Keratinocyte (primary cell): ENCODE measurements at regions not wholly inside any gene's neighbourhood (a gene's known extent, or its start where the extent isn't known, plus 50 kb on each side); places are given as distances from the start of the nearest gene placed in this dataset.

Source experiments
- DNase-seq: peaks from one replicate; pipeline ENCODE4 v3.0.0-alpha.2; 2011; ENCODE audit warnings: low read depth, missing footprints, low spot score
- FAIRE-seq: peaks from 2 replicates; lab custom pipeline; 2011; peaks lifted over from hg19 to GRCh38; lab: Jason Lieb, UNC
- H2AFZ ChIP-seq: 2 replicates; pipeline ENCODE4 v1.6.0; 2012; ENCODE audit warnings: low read length, control low read depth, inconsistent platforms; ENCODE audit not compliant: control insufficient read depth
- H3K27ac ChIP-seq: 2 replicates; pipeline ENCODE4 v1.5.1; 2011; ENCODE audit warnings: low read length; ENCODE audit not compliant: control insufficient read depth, insufficient read depth
- H3K27me3 ChIP-seq: 3 replicates; pipeline ENCODE4 v1.6.0; 2011; ENCODE audit warnings: low read length; ENCODE audit not compliant: control insufficient read depth, insufficient read depth; ENCODE audit errors: extremely low read depth
- H3K36me3 ChIP-seq, 2 experiments: 2 replicates in 1 of 2; 3 replicates in 1 of 2; pipeline ENCODE4 v1.5.1; 2011; ENCODE audit warnings: low read length in 2 of 2, mild to moderate bottlenecking in 1 of 2; ENCODE audit not compliant: control insufficient read depth in 2 of 2, insufficient read depth in 2 of 2; ENCODE audit errors: extremely low read depth in 1 of 2
- H3K4me1 ChIP-seq: 3 replicates; pipeline ENCODE4 v1.5.1; 2011; ENCODE audit warnings: low read length; ENCODE audit not compliant: control insufficient read depth, insufficient read depth; ENCODE audit errors: extremely low read depth
- H3K4me2 ChIP-seq: 3 replicates; pipeline ENCODE4 v1.6.0; 2011; ENCODE audit warnings: low read depth, low read length; ENCODE audit not compliant: control insufficient read depth, insufficient read depth; ENCODE audit errors: extremely low read depth
- H3K4me3 ChIP-seq, 3 experiments: fragments of 200-600 bp in 1 of 3; sonication (generic) in 1 of 3; 2 replicates in 2 of 3; 3 replicates in 1 of 3; pipeline ENCODE4 v1.5.1; 2011 to 2016; ENCODE audit warnings: low read length in 3 of 3, mild to moderate bottlenecking in 3 of 3, control low read depth in 2 of 3, inconsistent platforms in 1 of 3, low read depth in 1 of 3, mixed read lengths in 1 of 3, mixed run types in 1 of 3, moderate library complexity in 1 of 3; ENCODE audit not compliant: control insufficient read depth in 2 of 3, insufficient read depth in 2 of 3; ENCODE audit errors: extremely low read depth in 1 of 3
- H3K79me2 ChIP-seq: 2 replicates; pipeline ENCODE4 v1.6.0; 2012; ENCODE audit warnings: low read length; ENCODE audit not compliant: control insufficient read depth, insufficient read depth
- H3K9ac ChIP-seq: 3 replicates; pipeline ENCODE4 v1.6.0; 2011; ENCODE audit warnings: low read length; ENCODE audit not compliant: control insufficient read depth, insufficient read depth; ENCODE audit errors: extremely low read depth
- H3K9me1 ChIP-seq: 3 replicates; pipeline ENCODE4 v1.6.0; 2011; ENCODE audit warnings: low read length; ENCODE audit not compliant: control insufficient read depth, insufficient read depth; ENCODE audit errors: extremely low read depth
- H3K9me3 ChIP-seq: 2 replicates; pipeline ENCODE4 v1.5.1; 2012; ENCODE audit warnings: low read depth, low read length; ENCODE audit not compliant: control insufficient read depth
- H4K20me1 ChIP-seq: 3 replicates; pipeline ENCODE4 v1.6.0; 2011; ENCODE audit warnings: low read length; ENCODE audit not compliant: control insufficient read depth, insufficient read depth; ENCODE audit errors: extremely low read depth
- EZH2 ChIP-seq: IDR thresholded peaks from one replicate; pipeline ENCODE4 v1.6.1; 2012; ENCODE audit warnings: inconsistent platforms, mild to moderate bottlenecking, low read length, moderate library complexity
- dilution Hi-C: fragments of 300-500 bp; cut with MboI; formaldehyde crosslinking; loops from one replicate; pipeline ENCODE4 v1.7.0; 2020; ENCODE audit warnings: low sequenced_read_pairs; ENCODE audit not compliant: extremely low pct_ligation_motif_present
- TF ChIP-seq, protein P1 (sequence below), 3 experiments: IDR thresholded peaks in 1 of 3; conservative IDR thresholded peaks in 1 of 3; optimal IDR thresholded peaks in 1 of 3; 2 replicates in 2 of 3; 3 replicates in 1 of 3; pipeline versions ENCODE3 to v1.5.1; 2011; ENCODE audit warnings: low read length in 3 of 3, mild to moderate bottlenecking in 3 of 3, moderate library complexity in 2 of 3, control low read depth in 1 of 3, inconsistent platforms in 1 of 3; ENCODE audit not compliant: insufficient read depth in 2 of 3; ENCODE audit errors: extremely low read depth in 1 of 3

DNA sequence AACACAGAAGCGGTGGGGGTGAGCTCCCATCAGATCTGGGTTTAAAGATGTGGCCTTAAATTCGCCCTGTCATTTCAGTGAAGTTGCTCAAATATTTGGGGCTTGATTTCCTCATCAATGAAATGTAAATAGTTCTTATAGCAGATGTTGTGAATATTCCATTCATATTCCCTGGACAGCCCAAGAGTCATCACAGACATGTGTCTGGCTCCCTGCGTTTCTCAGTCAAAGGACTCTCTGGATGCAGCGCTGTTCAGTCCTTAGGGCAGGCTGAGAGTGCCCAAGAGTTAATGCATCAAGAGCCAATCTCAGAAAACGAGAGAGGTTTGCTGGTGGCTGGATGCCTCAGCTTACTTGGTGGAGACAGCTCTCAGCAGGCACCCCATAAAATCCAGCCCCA is 475.5 kb upstream of the VSTM2A start:
- Histone ChIP-seq H4K20me1 (no peaks in the 10 kb centered on the region), H3K4me1 (no peaks in the 10 kb centered on the region), H3K27ac (no peak overlapping the region), H3K9ac (no peak overlapping the region), H3K9me1 (no peaks in the 10 kb centered on the region), H3K36me3 (no peaks in the 10 kb centered on the region), H2AFZ (no peak overlapping the region), H3K27me3 (no peaks in the 10 kb centered on the region), H3K79me2 (no peaks in the 10 kb centered on the region), H3K4me2 (no peak overlapping the region), H3K9me3 (no peaks in the 10 kb centered on the region), H3K4me3 (no peak overlapping the region)
- FAIRE-seq (no peak), DNase-seq (no peak)
- TF ChIP-seq, protein P1, sequence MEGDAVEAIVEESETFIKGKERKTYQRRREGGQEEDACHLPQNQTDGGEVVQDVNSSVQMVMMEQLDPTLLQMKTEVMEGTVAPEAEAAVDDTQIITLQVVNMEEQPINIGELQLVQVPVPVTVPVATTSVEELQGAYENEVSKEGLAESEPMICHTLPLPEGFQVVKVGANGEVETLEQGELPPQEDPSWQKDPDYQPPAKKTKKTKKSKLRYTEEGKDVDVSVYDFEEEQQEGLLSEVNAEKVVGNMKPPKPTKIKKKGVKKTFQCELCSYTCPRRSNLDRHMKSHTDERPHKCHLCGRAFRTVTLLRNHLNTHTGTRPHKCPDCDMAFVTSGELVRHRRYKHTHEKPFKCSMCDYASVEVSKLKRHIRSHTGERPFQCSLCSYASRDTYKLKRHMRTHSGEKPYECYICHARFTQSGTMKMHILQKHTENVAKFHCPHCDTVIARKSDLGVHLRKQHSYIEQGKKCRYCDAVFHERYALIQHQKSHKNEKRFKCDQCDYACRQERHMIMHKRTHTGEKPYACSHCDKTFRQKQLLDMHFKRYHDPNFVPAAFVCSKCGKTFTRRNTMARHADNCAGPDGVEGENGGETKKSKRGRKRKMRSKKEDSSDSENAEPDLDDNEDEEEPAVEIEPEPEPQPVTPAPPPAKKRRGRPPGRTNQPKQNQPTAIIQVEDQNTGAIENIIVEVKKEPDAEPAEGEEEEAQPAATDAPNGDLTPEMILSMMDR (optimal IDR thresholded peaks at IDR 0.05 in 1 of 3, IDR thresholded peaks at IDR 0.05 in 1 of 3, conservative IDR thresholded peaks at IDR 0.05 in 1 of 3; ENCODE audit: extremely low read depth in 1 of 3, insufficient read depth in 2 of 3, low read length in 3 of 3), result no peak
- no peak for TF ChIP-seq EZH2
- dilution Hi-C loops, result no loop called here

DNA sequence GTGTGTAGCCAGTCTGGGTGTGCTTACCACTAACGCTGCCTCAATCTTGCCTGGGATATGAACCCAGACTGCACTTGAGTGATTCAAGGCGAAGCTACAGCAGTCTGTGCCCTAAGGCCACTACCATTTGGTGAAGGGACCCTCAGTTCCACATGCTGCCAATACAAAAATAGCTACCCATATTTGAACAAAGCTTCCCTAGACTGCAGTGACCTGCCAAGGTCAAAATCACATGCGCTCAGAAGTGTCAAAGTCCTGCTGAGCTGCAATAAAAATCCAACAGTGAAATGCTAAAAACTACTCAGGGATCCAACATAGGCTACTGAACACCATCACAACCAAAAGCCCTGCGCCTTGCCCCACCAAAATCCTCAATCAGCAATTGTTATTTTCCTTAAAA is 472.3 kb upstream of the VSTM2A start:
- no peaks in the 10 kb centered on the region for H3K9me1 ChIP-seq
- no peaks in the 10 kb centered on the region for H3K36me3 ChIP-seq
- H3K79me2 ChIP-seq, result no peaks in the 10 kb centered on the region
- no peaks in the 10 kb centered on the region for H3K4me1 ChIP-seq
- no peak overlapping the region for H3K4me2 ChIP-seq
- no peak overlapping the region for H3K27ac ChIP-seq
- no peak overlapping the region for H3K9ac ChIP-seq
- H3K9me3 ChIP-seq, result no peaks in the 10 kb centered on the region
- H3K27me3 ChIP-seq, result no peaks in the 10 kb centered on the region
- H3K4me3 ChIP-seq, result no peak overlapping the region
- dilution Hi-C loops, result no loop called here
- no peaks in the 10 kb centered on the region for H4K20me1 ChIP-seq
- DNase-seq, result no peak
- no peak overlapping the region for H2AFZ ChIP-seq
- TF ChIP-seq, protein P1 (optimal IDR thresholded peaks at IDR 0.05 in 1 of 3, IDR thresholded peaks at IDR 0.05 in 1 of 3, conservative IDR thresholded peaks at IDR 0.05 in 1 of 3; ENCODE audit: extremely low read depth in 1 of 3, insufficient read depth in 2 of 3, low read length in 3 of 3), result no peak
- no peak for TF ChIP-seq EZH2
- no peak for FAIRE-seq
